SH-SY5Y (cell line): ENCODE measurements at regions not wholly inside any gene's neighbourhood (a gene's known extent, or its start where the extent isn't known, plus 50 kb on each side); places are given as distances from the start of the nearest gene placed in this dataset.

ENCODE experiments used
- GATA2 ChIP-seq: IDR thresholded peaks from 2 replicates; pipeline ENCODE4 v1.6.1; 2011; ENCODE audit warnings: mild to moderate bottlenecking, low read depth, low read length
- GATA3 ChIP-seq: IDR thresholded peaks from 2 replicates; pipeline ENCODE4 v1.6.1; 2011; ENCODE audit warnings: low read depth, mild to moderate bottlenecking, low read length, moderate library complexity

- no peak for TF ChIP-seq GATA2
- TF ChIP-seq GATA3: no peak
Observed at GRCh38 chr5:8505196-8505595, 636.2 kb downstream of the MTRR start.
